HG03135 (cell line): ENCODE measurements at regions not wholly inside any gene's neighbourhood (a gene's known extent, or its start where the extent isn't known, plus 50 kb on each side); places are given as distances from the start of the nearest gene placed in this dataset.

ENCODE experiments used
- ATAC-seq: cut with Tn5 transposase; IDR thresholded peaks from one replicate; pipeline ENCODE4 v1.9.1; 2021; ENCODE audit warnings: mild to moderate bottlenecking, moderate library complexity; ENCODE audit not compliant: unreplicated experiment

DNA sequence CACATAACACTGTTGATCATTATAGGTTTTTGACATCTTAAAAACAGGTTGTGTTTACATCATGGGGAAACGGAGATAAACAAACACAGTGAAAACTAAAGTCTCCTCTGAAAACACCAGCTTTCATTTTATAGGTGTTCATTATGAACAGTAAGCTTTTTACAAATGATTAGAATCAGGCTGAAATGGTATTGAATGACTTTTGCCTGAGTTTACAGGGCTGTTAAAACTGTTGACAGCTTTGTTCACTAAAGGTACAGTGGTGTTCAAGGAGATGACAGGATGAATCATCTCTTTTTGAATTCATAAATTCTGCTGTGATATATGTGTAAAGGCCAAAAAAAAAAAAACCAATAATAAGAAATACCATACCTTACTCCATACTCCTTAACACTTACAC lies 184.6 kb upstream of the CNTN5 start:
- ATAC-seq, result no peak

DNA sequence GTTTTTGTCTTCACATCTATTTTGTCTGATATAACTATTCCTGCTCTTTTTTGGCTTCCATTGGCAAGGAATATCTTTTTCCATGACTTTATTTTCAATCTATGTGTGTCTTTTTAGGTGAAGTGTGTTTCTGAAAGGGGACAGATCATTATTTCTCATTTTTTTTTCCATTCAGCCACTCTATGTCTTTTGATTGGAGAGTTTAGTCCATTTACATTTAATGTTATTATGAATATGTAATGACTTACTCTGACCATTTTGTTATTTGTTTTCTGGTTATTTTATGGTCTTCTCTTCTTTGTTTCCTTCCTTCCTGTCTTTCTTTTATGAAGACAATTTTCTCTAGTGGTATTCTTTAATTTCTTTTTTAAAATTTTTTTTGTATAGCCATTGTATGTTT lies 178.6 kb upstream of the CNTN5 start:
- ATAC-seq, result no peak

DNA sequence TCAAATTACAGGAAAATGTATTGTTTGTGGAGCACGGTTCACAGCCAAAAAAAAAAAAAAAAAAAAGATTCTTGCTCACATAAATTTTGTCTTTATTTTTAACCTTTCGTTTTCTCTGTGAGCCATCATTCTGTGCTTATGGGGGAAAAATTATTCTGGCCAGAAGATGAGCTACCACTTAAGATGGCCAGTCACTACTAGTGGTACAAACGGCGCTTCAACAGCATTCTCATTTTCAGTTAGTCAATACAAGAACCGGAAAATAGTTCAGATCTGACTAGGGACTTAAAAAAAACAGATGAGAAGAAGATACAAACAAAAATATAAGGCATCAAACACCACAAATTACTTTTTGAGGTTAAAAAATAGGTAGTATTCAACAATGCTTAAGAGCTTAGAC lies 158.6 kb upstream of the CNTN5 start:
- no peak for ATAC-seq

DNA sequence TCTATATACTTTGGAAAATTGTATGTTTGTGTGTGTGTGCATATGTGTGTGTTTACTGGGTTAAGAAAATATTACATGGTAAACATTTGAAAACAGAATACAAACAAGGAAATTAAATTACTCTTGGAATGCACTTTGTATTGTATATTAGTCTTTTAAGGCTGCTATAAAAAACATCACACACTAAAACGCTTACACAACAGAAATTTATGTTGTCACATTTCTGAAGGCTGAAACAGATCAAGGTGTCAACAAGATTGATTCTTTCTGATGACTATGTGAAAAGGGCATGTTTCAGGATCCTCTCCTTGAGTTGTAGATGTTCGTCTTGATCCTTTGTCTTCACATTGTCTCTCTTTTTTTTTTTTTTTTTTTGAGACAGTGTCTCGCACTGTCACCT lies 149.1 kb upstream of the CNTN5 start:
- no peak for ATAC-seq

DNA sequence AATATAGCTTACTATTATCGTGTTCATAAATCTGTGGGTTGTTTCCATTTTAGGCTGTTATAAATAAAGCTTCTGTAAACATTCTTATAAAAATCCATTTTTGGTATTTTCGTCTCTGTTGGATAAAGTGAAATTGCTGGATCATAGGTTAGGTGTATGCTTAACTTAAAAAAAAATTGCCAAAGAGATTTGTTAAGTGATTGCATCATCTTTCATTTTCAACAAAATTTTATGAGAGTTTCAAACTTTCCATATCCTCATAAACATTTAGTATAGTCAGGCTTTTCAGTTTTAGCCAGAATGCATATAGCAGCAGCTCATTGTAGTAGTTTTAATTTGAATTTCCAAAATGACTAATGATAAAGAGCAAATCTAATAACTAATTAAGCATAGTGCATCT lies 146.7 kb upstream of the CNTN5 start:
- ATAC-seq, result no peak

DNA sequence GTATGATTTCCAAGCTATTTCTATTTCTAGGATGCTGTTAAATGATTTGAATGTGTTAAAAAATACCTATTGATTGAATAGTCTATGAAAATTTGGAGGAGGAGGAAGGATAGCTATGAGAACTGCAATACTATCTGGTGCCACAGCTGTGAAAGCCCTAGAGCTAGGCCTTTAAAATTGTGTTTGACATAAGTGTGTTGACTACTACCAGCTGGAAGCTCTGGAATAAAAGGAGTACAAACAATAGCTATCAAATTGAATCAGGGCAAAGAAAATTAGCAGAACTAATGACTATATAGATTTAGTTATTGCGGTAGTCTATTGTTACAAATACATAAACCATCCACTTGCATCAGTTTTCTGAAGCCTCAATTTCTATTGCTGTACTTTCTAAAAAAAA lies 124.8 kb upstream of the CNTN5 start:
- no peak for ATAC-seq

DNA sequence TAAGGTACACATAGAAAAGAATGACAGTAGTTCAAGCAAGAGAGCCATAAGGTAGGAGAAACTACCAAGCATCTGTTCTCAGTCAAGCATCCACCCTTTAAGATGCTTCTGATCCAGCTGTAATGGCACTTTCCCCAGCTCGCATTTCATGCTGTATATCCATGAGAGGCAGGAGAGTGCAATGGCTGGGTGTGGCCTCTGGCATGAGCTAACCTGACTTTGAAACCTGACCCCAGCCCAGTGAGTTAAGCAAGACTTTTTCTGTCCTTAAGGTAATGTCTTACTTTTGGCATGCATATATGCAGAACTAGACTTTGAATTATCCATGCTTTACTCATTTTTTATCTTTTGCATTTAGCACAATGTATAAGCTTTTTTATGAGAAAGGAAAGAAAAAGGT lies 79.8 kb upstream of the CNTN5 start:
- no peak for ATAC-seq

DNA sequence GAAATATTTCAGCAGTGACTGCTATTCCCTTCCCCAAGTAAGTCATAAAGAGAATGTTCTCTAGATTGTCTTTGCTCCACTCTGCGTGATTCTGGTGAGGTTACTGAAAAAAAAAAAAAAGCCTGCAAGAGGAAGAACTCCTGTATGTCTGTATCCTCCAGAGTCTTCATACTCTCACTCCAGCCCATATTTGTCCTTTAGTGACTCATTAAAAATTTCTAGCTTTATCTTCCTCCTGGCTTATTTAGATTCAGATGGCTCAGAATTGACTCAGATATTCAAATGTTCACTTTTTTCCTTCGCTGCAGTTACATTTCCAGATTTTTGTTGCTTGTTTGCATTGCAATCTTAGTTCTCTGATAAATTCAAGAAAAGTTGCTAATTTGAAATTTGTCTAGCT lies 76.3 kb upstream of the CNTN5 start:
- no peak for ATAC-seq

DNA sequence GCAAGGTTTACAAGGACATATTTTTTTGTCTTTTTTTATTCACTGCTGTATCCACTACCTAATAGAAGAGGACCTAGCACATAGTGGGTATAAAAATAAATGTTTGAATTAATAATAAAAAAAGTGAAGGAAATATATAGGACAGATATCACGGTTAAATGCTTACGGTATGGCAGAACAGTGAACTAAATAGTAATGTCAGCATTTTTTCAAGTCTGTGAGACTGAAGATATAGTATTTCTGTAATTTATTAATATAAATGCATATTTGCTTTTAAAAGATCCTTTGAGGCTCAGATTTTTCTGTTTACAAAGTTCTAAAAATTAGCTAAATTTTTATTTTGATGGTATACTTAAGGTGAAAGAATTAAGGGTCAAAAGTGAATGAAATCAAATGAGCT lies 68.6 kb upstream of the CNTN5 start:
- ATAC-seq, result no peak

DNA sequence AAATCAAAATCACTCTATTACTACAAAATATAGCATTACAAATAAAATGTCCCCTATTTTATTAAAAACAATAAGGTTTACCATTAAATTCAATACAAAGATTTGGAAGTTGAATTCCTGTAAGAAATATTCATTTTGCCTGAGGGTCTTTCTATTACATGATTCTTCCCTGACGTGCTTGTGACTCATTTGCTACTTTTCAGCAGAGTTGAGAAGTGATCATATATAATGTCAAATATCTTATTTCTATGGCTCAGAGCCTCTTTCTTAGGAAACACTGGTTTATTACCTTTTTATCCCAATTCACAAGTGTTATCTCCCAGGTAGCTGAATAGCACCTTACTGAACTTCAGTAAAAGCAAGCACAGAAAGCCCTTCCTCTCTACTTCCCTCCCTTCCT lies 65.2 kb upstream of the CNTN5 start:
- ATAC-seq, result no peak

DNA sequence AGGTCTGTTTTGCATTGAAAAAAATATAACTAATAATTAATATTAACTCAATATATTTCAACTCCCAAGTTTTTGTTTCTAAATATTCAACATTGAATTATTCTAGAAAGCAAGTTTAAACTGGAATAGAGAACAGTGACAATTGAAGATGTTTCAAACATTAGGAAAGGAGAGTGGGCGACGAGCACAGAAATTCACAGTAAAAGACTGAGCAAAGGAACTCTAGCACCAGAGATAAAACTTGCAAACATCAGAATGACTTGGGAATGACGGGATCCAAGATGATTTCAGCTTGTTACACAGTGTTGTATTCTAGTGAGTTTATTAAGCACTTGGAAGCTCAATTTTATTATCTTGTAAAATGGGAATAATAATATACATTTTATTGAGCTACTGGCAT lies 56.6 kb upstream of the CNTN5 start:
- ATAC-seq, result no peak

DNA sequence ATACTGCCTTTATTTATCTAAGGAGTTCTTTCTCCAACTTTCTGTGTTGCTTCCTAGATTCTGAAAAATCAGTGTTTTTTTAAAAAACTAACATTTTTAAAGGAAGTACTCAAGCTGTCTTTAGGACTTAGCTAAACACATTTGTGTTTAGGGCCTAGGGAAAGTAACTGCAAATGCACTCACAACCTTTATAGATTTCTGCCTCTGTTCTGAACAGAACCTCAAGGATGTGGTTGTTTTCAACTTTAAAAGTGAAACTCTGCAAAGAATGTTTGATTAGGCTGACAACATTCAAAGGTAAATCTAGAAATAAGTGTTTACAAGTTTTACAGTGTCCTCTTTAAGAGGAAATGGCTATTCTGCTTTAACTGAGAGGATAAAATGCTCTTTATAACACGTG lies 55.4 kb upstream of the CNTN5 start:
- no peak for ATAC-seq

DNA sequence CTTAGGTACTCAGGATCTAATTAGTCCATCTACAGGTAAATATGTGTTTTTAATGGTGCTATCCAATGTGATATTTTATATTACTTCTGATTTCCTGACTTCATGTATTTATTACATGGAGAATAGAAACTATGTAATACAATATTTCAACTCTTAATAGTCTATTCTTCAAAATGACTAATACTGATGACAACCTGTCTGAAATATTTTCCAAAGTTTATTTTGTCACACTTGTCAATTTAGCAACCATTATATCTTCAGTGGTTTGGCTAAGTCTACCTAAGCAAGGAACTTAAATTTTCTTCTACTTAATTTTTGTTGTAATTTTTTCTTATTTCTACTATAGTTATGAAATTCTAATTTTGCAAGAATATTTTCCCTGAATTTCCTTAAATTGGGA lies 55.0 kb upstream of the CNTN5 start:
- ATAC-seq, result no peak

DNA sequence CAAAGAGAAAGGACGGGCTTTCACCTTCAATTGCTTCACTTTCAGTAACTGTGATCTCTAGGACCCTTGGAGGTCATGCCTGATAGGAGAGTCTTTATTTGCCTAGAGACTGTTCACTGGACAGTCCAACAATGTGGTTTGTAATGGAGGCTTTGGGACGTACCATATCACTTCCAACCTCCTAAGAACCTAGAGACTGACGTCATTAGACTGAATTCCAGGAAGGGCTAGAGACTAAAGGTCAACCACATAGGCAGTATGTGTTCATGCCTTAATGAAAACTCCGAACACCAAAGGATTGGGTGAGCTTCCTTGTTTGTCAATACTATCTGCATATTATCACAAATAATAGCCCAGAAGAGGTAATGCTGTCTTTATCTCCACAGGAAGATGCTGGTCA lies 53.7 kb upstream of the CNTN5 start:
- ATAC-seq, result no peak
